Fibroblast of skin of right biceps (primary cell): ENCODE measurements at regions not wholly inside any gene's neighbourhood (a gene's known extent, or its start where the extent isn't known, plus 50 kb on each side); places are given as distances from the start of the nearest gene placed in this dataset.
"Not testable (repeated sequence)": the region's sequence is repeated elsewhere in the genome, so short reads cannot be mapped to it uniquely, and the experiment has no call there.

Experiments used
- DNase-seq: peaks from one replicate; pipeline ENCODE4 v3.0.0-alpha.2; 2013

GRCh38 chr2:133888621-133889219 is 320.5 kb upstream of the NCKAP5 start:
- DNase-seq: no peak

- DNase-seq: no peak
Observed at GRCh38 chr2:133892352-133892913, 324.2 kb upstream of the NCKAP5 start.

DNA sequence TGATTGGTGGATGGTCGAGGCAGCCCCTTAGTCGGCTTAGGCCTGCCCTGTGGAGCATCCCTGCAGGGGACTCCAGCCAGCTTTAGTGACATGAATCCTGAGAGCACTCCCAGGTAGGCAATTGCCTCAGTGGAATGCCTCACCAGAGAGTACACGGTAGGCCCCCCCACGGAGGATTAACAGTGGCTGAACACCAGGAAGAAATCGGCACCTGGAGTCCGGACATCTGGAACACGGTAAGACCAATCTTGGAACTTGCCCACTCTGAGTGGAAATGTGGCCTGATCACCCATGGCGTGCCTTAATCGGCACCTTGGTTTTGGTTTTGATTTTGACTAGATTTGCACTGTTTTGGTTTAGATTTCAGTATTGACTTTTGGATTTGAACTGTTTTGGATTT is 326.2 kb upstream of the NCKAP5 start:
- DNase-seq: no peak

- DNase-seq: not testable (repeated sequence)
Observed at GRCh38 chr2:133897838-133898237, 329.6 kb upstream of the NCKAP5 start.

DNA sequence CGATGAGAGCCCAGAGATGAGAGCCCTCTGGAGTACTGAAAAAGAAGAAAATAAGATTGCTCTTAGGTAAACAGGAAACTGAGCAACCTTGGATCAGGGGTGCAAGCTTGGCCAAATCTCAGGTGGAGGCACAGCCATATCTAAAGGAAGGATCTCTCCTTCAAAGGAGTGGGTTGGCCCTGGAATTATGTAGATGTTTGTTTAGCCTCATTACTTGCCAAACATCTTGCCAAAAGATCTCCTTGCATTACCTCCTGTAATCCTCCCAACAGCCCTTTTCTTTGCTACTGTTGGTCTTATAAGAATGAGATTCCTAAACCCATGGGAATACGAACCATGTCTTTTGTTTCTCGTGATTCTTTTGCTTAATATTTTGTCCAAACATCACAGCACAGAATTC is 332.6 kb upstream of the NCKAP5 start:
- no peak for DNase-seq

- no peak for DNase-seq
Observed at GRCh38 chr2:133906396-133906795, 338.1 kb upstream of the NCKAP5 start.

DNA sequence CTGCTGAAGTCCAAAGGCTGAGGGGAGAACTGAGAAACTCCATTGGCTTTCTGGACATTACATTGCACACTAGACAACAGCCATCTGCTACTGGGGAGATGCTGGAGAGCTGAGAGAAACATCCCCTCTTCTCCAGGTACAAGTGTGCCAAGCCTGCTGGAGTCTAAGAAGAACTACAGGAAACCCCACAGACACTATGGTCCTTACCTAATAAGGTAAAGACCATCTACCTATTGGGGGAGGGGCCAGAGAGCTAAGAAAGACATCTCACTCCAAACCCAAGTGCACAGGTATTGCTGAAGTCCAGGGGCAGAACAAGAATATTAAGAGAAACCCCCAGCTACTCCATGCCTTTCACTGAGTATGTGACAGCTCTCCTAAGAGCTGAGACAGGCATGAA is 338.7 kb upstream of the NCKAP5 start:
- no peak for DNase-seq

DNA sequence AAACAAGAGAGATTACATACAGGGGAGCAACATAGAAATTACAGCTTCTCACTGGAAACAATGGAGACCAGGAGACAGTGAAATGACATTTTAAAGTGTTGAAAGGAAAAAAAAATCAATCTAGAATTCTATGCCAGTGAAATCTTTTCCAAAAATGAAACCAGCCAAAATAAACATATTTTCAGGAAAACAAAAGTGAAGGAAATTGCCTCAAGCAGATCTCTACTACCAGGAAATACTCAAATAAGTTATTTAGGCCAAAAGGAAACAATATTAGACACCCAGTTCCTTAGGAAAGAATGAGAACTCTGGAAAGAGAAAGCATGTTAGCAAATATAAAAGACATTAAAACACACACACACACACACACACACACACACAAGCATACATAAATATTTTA is 339.9 kb upstream of the NCKAP5 start:
- DNase-seq: no peak

- no peak for DNase-seq
Observed at GRCh38 chr2:133918141-133918540, 335.7 kb upstream of the MGAT5 start.

DNA sequence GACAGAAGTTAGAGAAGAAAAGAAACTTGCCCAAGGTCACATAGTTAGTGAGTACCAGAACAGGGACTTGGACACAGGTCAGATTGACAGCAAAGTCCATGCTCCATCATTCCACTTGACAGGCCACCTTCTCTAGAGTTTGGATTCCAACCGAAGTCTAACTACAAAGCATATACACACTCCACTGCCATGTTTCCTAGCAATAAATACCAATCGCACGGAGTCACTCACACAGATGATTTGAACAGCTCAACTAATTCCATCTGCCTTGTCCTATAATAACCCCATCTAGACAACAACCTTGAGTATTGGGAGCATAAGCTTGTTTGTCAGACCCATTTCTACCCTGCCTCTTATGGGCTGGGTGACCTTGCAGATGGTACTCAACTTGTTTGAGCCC is 334.6 kb upstream of the MGAT5 start:
- DNase-seq: no peak

GRCh38 chr2:133927894-133928293 is 326.0 kb upstream of the MGAT5 start:
- no peak for DNase-seq

DNA sequence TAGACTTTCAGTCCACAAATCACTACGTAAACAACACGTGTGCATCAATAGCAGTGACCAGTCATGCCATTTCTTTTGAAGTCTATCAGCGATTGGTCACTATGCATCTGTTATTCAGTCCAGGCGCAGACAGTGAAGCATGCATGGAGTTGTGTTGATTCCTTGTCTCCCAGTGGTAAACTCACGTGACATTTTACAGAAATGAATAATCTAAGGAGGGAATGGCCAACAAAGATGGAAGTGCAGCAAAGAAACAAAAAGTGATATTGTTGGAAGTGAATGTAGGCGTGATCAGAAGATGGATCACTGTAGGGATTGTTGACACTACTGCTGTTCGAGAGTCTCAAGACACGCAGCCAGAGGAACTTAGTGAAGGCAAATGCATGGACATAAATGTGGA is 317.8 kb upstream of the MGAT5 start:
- DNase-seq: no peak

- DNase-seq: no peak
Observed at GRCh38 chr2:133936601-133937000, 317.3 kb upstream of the MGAT5 start.

GRCh38 chr2:133937669-133938068 is 316.2 kb upstream of the MGAT5 start:
- peak; percentile 6 for DNase-seq

DNA sequence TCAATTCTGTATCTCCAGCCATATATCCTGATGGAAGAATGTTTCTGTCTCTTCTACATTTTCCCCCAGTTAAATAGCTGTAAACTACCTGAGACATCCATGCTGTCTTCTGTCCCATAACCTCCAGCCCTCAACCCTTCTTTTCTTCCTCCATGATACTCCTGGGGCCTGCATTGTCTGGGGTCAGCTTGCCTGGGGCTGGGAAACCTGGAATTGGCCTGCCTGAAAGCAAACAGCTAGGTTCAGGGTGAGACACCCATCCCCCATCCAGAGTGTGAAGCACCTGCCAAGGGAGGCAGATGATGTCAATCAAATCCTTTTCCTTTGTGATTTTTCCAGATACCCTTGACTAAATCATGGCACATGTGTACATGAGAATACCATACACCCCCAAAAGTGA is 313.7 kb upstream of the MGAT5 start:
- DNase-seq: no peak

DNA sequence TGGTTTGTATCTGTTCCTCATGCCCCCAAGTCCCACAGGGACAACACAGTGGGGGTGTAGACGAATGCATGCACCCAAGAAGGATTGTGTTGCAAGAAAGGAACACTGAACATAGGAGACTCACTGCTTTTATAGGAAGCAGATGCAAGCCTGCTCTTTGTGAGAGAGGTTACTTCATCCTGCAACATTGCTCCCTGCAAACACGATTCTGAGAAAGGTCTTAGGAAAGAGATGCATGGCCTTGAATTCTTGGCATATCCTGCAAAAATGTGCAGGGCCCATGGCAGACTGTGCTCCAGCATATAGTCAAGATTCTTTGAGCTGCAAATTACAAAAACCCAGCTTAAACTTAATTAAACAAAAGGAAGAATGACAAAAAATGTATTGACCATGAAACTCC is 312.2 kb upstream of the MGAT5 start:
- DNase-seq: no peak

- no peak for DNase-seq
Observed at GRCh38 chr2:133942398-133942797, 311.5 kb upstream of the MGAT5 start.

- no peak for DNase-seq
Observed at GRCh38 chr2:133943108-133943507, 310.8 kb upstream of the MGAT5 start.

DNA sequence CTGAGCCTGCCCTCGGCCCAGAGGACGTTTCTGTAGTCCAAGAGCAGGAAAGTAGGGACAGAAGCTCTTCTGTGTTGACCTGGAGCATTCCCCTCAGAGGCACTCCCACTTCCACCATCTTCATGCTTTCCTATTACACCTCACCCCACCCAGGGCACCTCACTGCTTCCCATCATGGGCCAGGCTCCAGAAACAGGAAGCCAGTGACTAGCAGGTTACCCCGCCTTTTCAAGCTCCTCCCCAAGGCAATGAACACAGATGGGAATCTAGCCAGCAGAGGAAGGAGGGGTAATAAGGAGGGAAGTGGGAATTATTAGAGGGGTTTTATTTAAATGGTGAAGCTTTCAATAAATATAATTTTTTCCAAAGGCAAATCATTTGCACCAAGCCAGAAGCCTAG is 308.8 kb upstream of the MGAT5 start:
- no peak for DNase-seq

- no peak for DNase-seq
Observed at GRCh38 chr2:133947057-133947456, 306.8 kb upstream of the MGAT5 start.

GRCh38 chr2:133948610-133949290 is 305.1 kb upstream of the MGAT5 start:
- DNase-seq: no peak

GRCh38 chr2:133949595-133949994 is 304.3 kb upstream of the MGAT5 start:
- DNase-seq: no peak

DNA sequence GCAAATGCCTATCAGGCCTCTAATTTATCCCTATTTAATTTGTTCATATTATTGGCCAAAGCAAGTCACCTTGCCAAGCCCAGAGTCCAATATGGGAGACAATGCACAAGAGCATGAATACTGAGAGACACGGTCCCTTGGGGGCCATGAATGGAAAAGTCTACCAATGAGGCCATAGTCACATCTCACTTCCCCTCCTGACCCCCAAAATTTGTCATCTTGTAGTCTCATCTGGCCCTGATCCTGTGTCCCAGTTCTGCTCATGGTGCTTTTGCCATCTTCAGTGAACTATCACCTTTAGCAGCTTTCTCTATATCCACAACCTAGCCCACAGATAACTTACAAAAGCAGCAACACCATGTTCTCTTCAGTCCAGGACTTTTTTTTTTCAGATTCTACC is 302.7 kb upstream of the MGAT5 start:
- DNase-seq: no peak

DNA sequence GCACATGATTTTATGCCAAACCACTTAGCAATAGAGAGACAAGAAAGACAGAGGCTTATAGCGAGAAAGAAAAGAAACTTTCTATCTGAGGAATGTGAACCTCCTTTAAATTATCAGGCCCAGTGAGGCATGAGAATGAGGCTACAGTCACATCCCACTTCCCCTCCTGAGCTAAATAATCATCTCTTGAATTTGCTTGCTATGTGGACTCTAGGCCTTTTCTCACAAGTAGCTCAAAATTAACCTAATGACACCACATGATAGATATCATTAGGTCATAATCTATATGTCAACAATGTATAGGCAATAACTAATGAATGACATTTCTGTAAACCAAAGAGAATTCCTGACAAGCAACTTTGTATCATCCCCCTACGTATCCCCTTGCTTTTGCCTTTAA is 301.5 kb upstream of the MGAT5 start:
- DNase-seq: no peak

DNA sequence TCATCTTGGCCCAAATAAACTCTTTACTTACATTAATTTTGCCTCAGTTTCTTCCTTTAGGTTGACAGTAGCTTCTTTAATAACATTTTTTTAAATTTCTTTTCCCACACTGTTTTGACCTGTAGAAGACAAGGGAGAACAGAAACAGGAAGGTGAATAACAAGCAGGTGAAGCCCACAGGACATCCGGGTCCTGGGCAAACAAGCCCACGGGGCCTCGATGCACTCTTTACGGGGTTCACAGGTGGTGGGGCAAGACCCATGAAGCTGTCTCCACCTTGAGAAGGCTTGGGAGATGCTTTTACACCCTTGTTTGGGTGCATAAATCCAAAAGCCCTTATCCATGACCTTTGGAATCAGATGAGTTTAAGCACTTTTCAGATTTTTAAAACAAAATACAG is 301.0 kb upstream of the MGAT5 start:
- DNase-seq: no peak
